HCT116 (cell line): ENCODE measurements at regions not wholly inside any gene's neighbourhood (a gene's known extent, or its start where the extent isn't known, plus 50 kb on each side); places are given as distances from the start of the nearest gene placed in this dataset.

Experiments
- ATAC-seq: fragments of 200-7000 bp; cut with Tn5 transposase; 2 replicates; pipeline ENCODE4 v1.9.1; 2020; ENCODE audit warnings: mild to moderate bottlenecking, moderate library complexity
- BruUV-seq: library from RNA; stranded (reverse); fragments of 400-500 nt; replicated peaks from 2 replicates; lab custom pipeline; 2021; lab: Mats Ljungman, UMichigan
- CTCF ChIA-PET: fragments of 300-600 bp; sonication (Branson Sonifier 250); formaldehyde crosslinking; loops from one replicate; lab custom pipeline; 2021; ENCODE audit warnings: antibody characterized with exemption; lab: Charles Lee
- POLR2A ChIA-PET: fragments of 300-600, 350-600 bp; sonication (Branson Sonifier 250); formaldehyde crosslinking; loops from one replicate; lab custom pipeline; 2021; ENCODE audit warnings: antibody characterized with exemption; lab: Charles Lee
- RAD21 ChIA-PET, 2 experiments: fragments of 300-600 bp; sonication (Branson Sonifier 250); formaldehyde crosslinking; loops; one replicate each; lab custom pipeline; 2023; ENCODE audit warnings: low total read pairs in 2 of 2; ENCODE audit not compliant: uncharacterized antibody in 2 of 2, unreplicated experiment in 2 of 2, low non-redundant PET in 1 of 2; lab: Charles Lee
- DNase-seq: peaks from one replicate; pipeline ENCODE4 v3.0.0-alpha.2; 2010; ENCODE audit warnings: low read depth, low spot score
- H2AFZ ChIP-seq: fragments of 200-600 bp; shearing (Covaris generic), sonication (generic); 2 replicates; pipeline ENCODE4 v1.6.1; 2017; ENCODE audit warnings: low read depth, mixed run types, mixed read lengths, antibody characterized with exemption, low read length; ENCODE audit not compliant: poor library complexity, severe bottlenecking
- H3K27ac ChIP-seq: 2 replicates; pipeline ENCODE4 v1.5.1; 2012; ENCODE audit warnings: low read depth, low read length
- H3K27me3 ChIP-seq: fragments of 200-600 bp; sonication (generic); 2 replicates; pipeline ENCODE4 v1.6.1; 2016; ENCODE audit warnings: mixed run types, low read length, mixed read lengths; ENCODE audit not compliant: insufficient read depth
- H3K36me3 ChIP-seq, 2 experiments: fragments of 200-500 bp in 1 of 2; fragments of 200-600 bp in 1 of 2; sonication (Bioruptor generic) in 1 of 2; sonication (generic) in 1 of 2; 2 replicates each; pipeline versions ENCODE4 v1.5.1 to v1.6.1; 2014 to 2016; ENCODE audit warnings: low read length in 2 of 2, inconsistent platforms in 1 of 2, mixed read lengths in 1 of 2, mixed run types in 1 of 2; ENCODE audit not compliant: insufficient read depth in 2 of 2, control insufficient read depth in 1 of 2
- H3K4me1 ChIP-seq, 2 experiments: fragments of 200-600 bp in 1 of 2; sonication (generic) in 1 of 2; 2 replicates each; pipeline versions ENCODE4 v1.5.1 to v1.6.1; 2012 to 2017; ENCODE audit warnings: low read length in 2 of 2, inconsistent platforms in 1 of 2, mild to moderate bottlenecking in 1 of 2, mixed read lengths in 1 of 2, mixed run types in 1 of 2, moderate library complexity in 1 of 2; ENCODE audit not compliant: insufficient read depth in 2 of 2, control insufficient read depth in 1 of 2
- H3K4me2 ChIP-seq: fragments of 200-600 bp; sonication (generic); 2 replicates; pipeline ENCODE4 v1.6.1; 2017; ENCODE audit warnings: mixed run types, low read length, mixed read lengths
- H3K4me3 ChIP-seq, 2 experiments: fragments of 200-600 bp in 1 of 2; sonication (generic) in 1 of 2; replicated peaks in 1 of 2; 2 replicates each; pipeline ENCODE4 v1.5.1; 2011 to 2016; ENCODE audit warnings: low read length in 2 of 2, control low read depth in 1 of 2, low read depth in 1 of 2, mild to moderate bottlenecking in 1 of 2, mixed read lengths in 1 of 2, mixed run types in 1 of 2
- H3K79me2 ChIP-seq: fragments of 200-600 bp; sonication (generic); 2 replicates; pipeline ENCODE4 v1.6.1; 2017; ENCODE audit warnings: mild to moderate bottlenecking, mixed run types, low read length, moderate library complexity, mixed read lengths; ENCODE audit not compliant: insufficient read depth
- H3K9ac ChIP-seq: fragments of 200-600 bp; sonication (generic); 2 replicates; pipeline ENCODE4 v1.6.1; 2016; ENCODE audit warnings: low read length, mixed read lengths
- H3K9me2 ChIP-seq: fragments of 200-600 bp; sonication (generic), shearing (Covaris generic); 2 replicates; pipeline ENCODE4 v1.6.1; 2017; ENCODE audit warnings: mixed run types, mild to moderate bottlenecking, moderate library complexity; ENCODE audit not compliant: insufficient read depth
- H3K9me3 ChIP-seq, 2 experiments: fragments of 200-500 bp in 1 of 2; fragments of 200-600 bp in 1 of 2; sonication (Bioruptor generic) in 1 of 2; sonication (generic) in 1 of 2; 2 replicates each; pipeline ENCODE4 v1.6.1; 2014 to 2017; ENCODE audit warnings: low read length in 2 of 2, mixed read lengths in 2 of 2, inconsistent platforms in 1 of 2, low read depth in 1 of 2, mild to moderate bottlenecking in 1 of 2, mixed run types in 1 of 2, moderate library complexity in 1 of 2; ENCODE audit not compliant: control insufficient read depth in 1 of 2, insufficient read depth in 1 of 2
- H4K20me1 ChIP-seq: fragments of 200-600 bp; sonication (generic), shearing (Covaris generic); 2 replicates; pipeline ENCODE4 v1.6.1; 2017; ENCODE audit warnings: mixed run types, mild to moderate bottlenecking, moderate library complexity; ENCODE audit not compliant: insufficient read depth
- CBX3 ChIP-seq: IDR thresholded peaks from 2 replicates; pipeline ENCODE4 v1.6.1; 2012; ENCODE audit warnings: low read depth
- CTCF ChIP-seq, 3 experiments: fragments of 200-600 bp in 1 of 3; sonication (generic) in 1 of 3; IDR thresholded peaks in 2 of 3; conservative IDR thresholded peaks in 1 of 3; 2 replicates each; pipeline ENCODE4 v1.5.1; 2012 to 2017; ENCODE audit warnings: low read depth in 2 of 3, low read length in 2 of 3, antibody characterized with exemption in 1 of 3, borderline replicate concordance in 1 of 3, control low read depth in 1 of 3, mild to moderate bottlenecking in 1 of 3, mixed read lengths in 1 of 3, mixed run types in 1 of 3, moderate library complexity in 1 of 3; ENCODE audit not compliant: insufficient read depth in 1 of 3
- EGR1 ChIP-seq: IDR thresholded peaks from 2 replicates; pipeline ENCODE4 v1.6.1; 2012; ENCODE audit warnings: low read depth
- EZH2 ChIP-seq: fragments of 200-600 bp; sonication (generic); IDR thresholded peaks from 2 replicates; pipeline ENCODE4 v1.6.1; 2017; ENCODE audit warnings: antibody characterized with exemption, mixed run types
- JUND ChIP-seq: IDR thresholded peaks from 2 replicates; pipeline ENCODE4 v1.6.1; 2012
- POLR2A ChIP-seq: IDR thresholded peaks from 2 replicates; pipeline ENCODE4 v1.7.0; 2011; ENCODE audit warnings: borderline replicate concordance; ENCODE audit not compliant: insufficient read depth, insufficient read length; ENCODE audit errors: extremely low read depth
- POLR2AphosphoS5 ChIP-seq: IDR thresholded peaks from 2 replicates; pipeline ENCODE4 v1.6.1; 2011; ENCODE audit warnings: mild to moderate bottlenecking, low read depth, low read length, moderate library complexity
- RAD21 ChIP-seq: IDR thresholded peaks from 2 replicates; pipeline ENCODE4 v1.6.1; 2012; ENCODE audit warnings: low read depth, mild to moderate bottlenecking
- SIN3A ChIP-seq: IDR thresholded peaks from 2 replicates; pipeline ENCODE4 v1.6.1; 2012; ENCODE audit warnings: low read depth
- SP1 ChIP-seq: IDR thresholded peaks from 2 replicates; pipeline ENCODE4 v1.6.1; 2012; ENCODE audit warnings: low read depth
- TCF7L2 ChIP-seq: IDR thresholded peaks from 2 replicates; pipeline ENCODE4 v1.7.0; 2011; ENCODE audit warnings: borderline replicate concordance, inconsistent platforms; ENCODE audit not compliant: insufficient read depth, insufficient read length; ENCODE audit errors: extremely low read depth
- ZFX ChIP-seq: fragments of 450-650 bp; IDR thresholded peaks from 2 replicates; pipeline ENCODE4 v1.6.1; 2017
- ZNF274 ChIP-seq: fragments of 200-500 bp; sonication (Bioruptor generic); IDR thresholded peaks from 2 replicates; pipeline ENCODE4 v1.6.1; 2014; ENCODE audit warnings: mild to moderate bottlenecking, low read depth, low read length, inconsistent platforms
- intact Hi-C: fragments of 100-400 bp; cut with micrococcal nuclease; formaldehyde crosslinking; loops from 2 replicates; pipeline ENCODE4 v1.10.0; 2022
- TF ChIP-seq, protein P1 (sequence below): IDR thresholded peaks from 2 replicates; pipeline ENCODE4 v1.6.1; 2012; ENCODE audit warnings: low read depth

GRCh38 chrX:51421972-51422597 lies 74.3 kb downstream of the NUDT11 start:
- BruUV-seq, result no TSS peak
- no peaks in the 10 kb centered on the region for H3K9me3 ChIP-seq
- H3K36me3 ChIP-seq, result no peaks in the 10 kb centered on the region
- H3K4me2 ChIP-seq, result no peak overlapping the region
- intact Hi-C loops, result loop anchor here (2.0 to 10.0 kb wide), 2 partner anchors 85 to 277 kb away; no protein-coding TSS in a partner anchor
- no peak overlapping the region for H3K4me3 ChIP-seq
- ChIA-PET RAD21 (no interaction called here), POLR2A (no interaction called here), CTCF (interaction anchor here (2.0 to 3.7 kb wide), 2 partner anchors 85 to 273 kb away, joined by 11 to 40 read pairs; no protein-coding TSS in a partner anchor)
- no peak overlapping the region for H2AFZ ChIP-seq
- H3K27ac ChIP-seq, result no peak overlapping the region
- H3K79me2 ChIP-seq, result no peaks in the 10 kb centered on the region
- no peak for DNase-seq
- no peaks in the 10 kb centered on the region for H4K20me1 ChIP-seq
- TF ChIP-seq EGR1, result no peak
- TF ChIP-seq ZFX, result no peak
- TF ChIP-seq SP1, result no peak
- no peak for TF ChIP-seq CTCF (IDR thresholded peaks at IDR 0.05 in 2 of 3, conservative IDR thresholded peaks at IDR 0.05 in 1 of 3; ENCODE audit: borderline replicate concordance in 1 of 3, insufficient read depth in 1 of 3, low read depth in 2 of 3, low read length in 2 of 3)
- no peak for TF ChIP-seq TCF7L2
- TF ChIP-seq, protein P1, sequence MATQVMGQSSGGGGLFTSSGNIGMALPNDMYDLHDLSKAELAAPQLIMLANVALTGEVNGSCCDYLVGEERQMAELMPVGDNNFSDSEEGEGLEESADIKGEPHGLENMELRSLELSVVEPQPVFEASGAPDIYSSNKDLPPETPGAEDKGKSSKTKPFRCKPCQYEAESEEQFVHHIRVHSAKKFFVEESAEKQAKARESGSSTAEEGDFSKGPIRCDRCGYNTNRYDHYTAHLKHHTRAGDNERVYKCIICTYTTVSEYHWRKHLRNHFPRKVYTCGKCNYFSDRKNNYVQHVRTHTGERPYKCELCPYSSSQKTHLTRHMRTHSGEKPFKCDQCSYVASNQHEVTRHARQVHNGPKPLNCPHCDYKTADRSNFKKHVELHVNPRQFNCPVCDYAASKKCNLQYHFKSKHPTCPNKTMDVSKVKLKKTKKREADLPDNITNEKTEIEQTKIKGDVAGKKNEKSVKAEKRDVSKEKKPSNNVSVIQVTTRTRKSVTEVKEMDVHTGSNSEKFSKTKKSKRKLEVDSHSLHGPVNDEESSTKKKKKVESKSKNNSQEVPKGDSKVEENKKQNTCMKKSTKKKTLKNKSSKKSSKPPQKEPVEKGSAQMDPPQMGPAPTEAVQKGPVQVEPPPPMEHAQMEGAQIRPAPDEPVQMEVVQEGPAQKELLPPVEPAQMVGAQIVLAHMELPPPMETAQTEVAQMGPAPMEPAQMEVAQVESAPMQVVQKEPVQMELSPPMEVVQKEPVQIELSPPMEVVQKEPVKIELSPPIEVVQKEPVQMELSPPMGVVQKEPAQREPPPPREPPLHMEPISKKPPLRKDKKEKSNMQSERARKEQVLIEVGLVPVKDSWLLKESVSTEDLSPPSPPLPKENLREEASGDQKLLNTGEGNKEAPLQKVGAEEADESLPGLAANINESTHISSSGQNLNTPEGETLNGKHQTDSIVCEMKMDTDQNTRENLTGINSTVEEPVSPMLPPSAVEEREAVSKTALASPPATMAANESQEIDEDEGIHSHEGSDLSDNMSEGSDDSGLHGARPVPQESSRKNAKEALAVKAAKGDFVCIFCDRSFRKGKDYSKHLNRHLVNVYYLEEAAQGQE, result no peak
- TF ChIP-seq CBX3, result no peak
- no peak for TF ChIP-seq ZNF274
- no peak for TF ChIP-seq EZH2
- no peak for TF ChIP-seq RAD21
- no peak for TF ChIP-seq SIN3A
- TF ChIP-seq POLR2AphosphoS5, result no peak
- TF ChIP-seq JUND, result no peak
- no peak for TF ChIP-seq POLR2A
- H3K9me2 ChIP-seq, result no peaks in the 10 kb centered on the region
- ATAC-seq, result no peak
- no peaks in the 10 kb centered on the region for H3K27me3 ChIP-seq
- no peak overlapping the region for H3K9ac ChIP-seq
- H3K4me1 ChIP-seq, result no peaks in the 10 kb centered on the region
